HEK293 (cell line): ENCODE measurements at regions not wholly inside any gene's neighbourhood (a gene's known extent, or its start where the extent isn't known, plus 50 kb on each side); places are given as distances from the start of the nearest gene placed in this dataset.
A peak's percentile ranks its signal among the peaks of the same experiment; 100 is the strongest.

ENCODE experiments used
- CTCF ChIA-PET: fragments of 350-600 bp; formaldehyde crosslinking; extraction: SDS; loops from one replicate; lab custom pipeline; 2021; ENCODE audit warnings: antibody characterized with exemption; lab: Yijun Ruan, JAX
- POLR2A ChIA-PET: fragments of 300-600 bp; formaldehyde crosslinking; extraction: SDS; loops from one replicate; lab custom pipeline; 2020; ENCODE audit warnings: antibody characterized with exemption, inconsistent platforms; lab: Yijun Ruan, JAX
- H3K27ac ChIP-seq: fragments of 200-500 bp; sonication (Bioruptor generic); 2 replicates; pipeline ENCODE4 v1.5.1; 2014; ENCODE audit warnings: low read depth, low read length, control low read depth, inconsistent platforms; ENCODE audit errors: extremely low read depth
- H3K36me3 ChIP-seq, 2 experiments: fragments of 200-500 bp in 1 of 2; sonication (Bioruptor generic) in 1 of 2; 1 replicate in 1 of 2; 2 replicates in 1 of 2; pipeline ENCODE4 v1.5.1; 2014 to 2017; ENCODE audit warnings: inconsistent platforms in 2 of 2, low read length in 2 of 2; ENCODE audit not compliant: control insufficient read depth in 2 of 2, insufficient read depth in 1 of 2
- H3K4me1 ChIP-seq: fragments of 200-500 bp; sonication (Bioruptor generic); 2 replicates; pipeline ENCODE4 v1.5.1; 2014; ENCODE audit warnings: mild to moderate bottlenecking, low read length, inconsistent platforms; ENCODE audit not compliant: control insufficient read depth, insufficient read depth
- H3K4me3 ChIP-seq: 2 replicates; pipeline ENCODE4 v1.5.1; 2011; ENCODE audit warnings: low read depth, mild to moderate bottlenecking, control low read depth, low read length, moderate library complexity
- H3K9me3 ChIP-seq: fragments of 200-500 bp; sonication (Bioruptor generic); 2 replicates; pipeline ENCODE4 v1.5.1; 2014; ENCODE audit warnings: low read depth, low read length, inconsistent platforms; ENCODE audit not compliant: control insufficient read depth, insufficient read depth
- FEZF1 ChIP-seq: fragments of 450-650 bp; formaldehyde crosslinking; IDR thresholded peaks from 2 replicates; pipeline ENCODE4 v1.5.1; 2016; ENCODE audit warnings: missing biosample characterization, missing genetic modification characterization
- GLIS1 ChIP-seq: fragments of 450-650 bp; formaldehyde crosslinking; IDR thresholded peaks from 2 replicates; pipeline ENCODE4 v1.5.1; 2016; ENCODE audit warnings: missing biosample characterization, missing genetic modification characterization
- PRDM10 ChIP-seq: fragments of 450-650 bp; formaldehyde crosslinking; IDR thresholded peaks from 2 replicates; pipeline ENCODE4 v1.5.1; 2016; ENCODE audit warnings: missing biosample characterization, missing genetic modification characterization
- PRDM4 ChIP-seq: fragments of 450-650 bp; formaldehyde crosslinking; IDR thresholded peaks from 2 replicates; pipeline ENCODE4 v1.5.1; 2017; ENCODE audit warnings: missing biosample characterization, missing genetic modification characterization
- SETDB1 ChIP-seq: IDR thresholded peaks from one replicate; pipeline ENCODE4 v1.6.1; 2017; ENCODE audit warnings: mild to moderate bottlenecking, low read length, moderate library complexity, mixed read lengths; ENCODE audit not compliant: insufficient read length
- ZBTB48 ChIP-seq: fragments of 450-650 bp; formaldehyde crosslinking; IDR thresholded peaks from 2 replicates; pipeline ENCODE4 v1.5.1; 2016; ENCODE audit warnings: missing biosample characterization, missing genetic modification characterization
- ZIC2 ChIP-seq: fragments of 450-650 bp; formaldehyde crosslinking; IDR thresholded peaks from 2 replicates; pipeline ENCODE4 v1.5.1; 2016; ENCODE audit warnings: missing biosample characterization, missing genetic modification characterization
- ZNF146 ChIP-seq: fragments of 450-650 bp; formaldehyde crosslinking; IDR thresholded peaks from 2 replicates; pipeline ENCODE4 v1.5.1; 2016; ENCODE audit warnings: missing biosample characterization, missing genetic modification characterization
- ZNF169 ChIP-seq: fragments of 450-650 bp; formaldehyde crosslinking; IDR thresholded peaks from 2 replicates; pipeline ENCODE4 v1.5.1; 2016; ENCODE audit warnings: missing biosample characterization, missing genetic modification characterization
- ZNF2 ChIP-seq: fragments of 450-650 bp; formaldehyde crosslinking; IDR thresholded peaks from 2 replicates; pipeline ENCODE4 v1.5.1; 2016; ENCODE audit warnings: missing biosample characterization, missing genetic modification characterization
- ZNF394 ChIP-seq: fragments of 450-650 bp; formaldehyde crosslinking; IDR thresholded peaks from 2 replicates; pipeline ENCODE4 v1.5.1; 2016; ENCODE audit warnings: missing biosample characterization, missing genetic modification characterization, mild to moderate bottlenecking, moderate library complexity, borderline replicate concordance
- ZNF501 ChIP-seq: fragments of 450-650 bp; formaldehyde crosslinking; IDR thresholded peaks from 2 replicates; pipeline ENCODE4 v1.5.1; 2016; ENCODE audit warnings: missing biosample characterization, missing genetic modification characterization
- ZNF658 ChIP-seq: fragments of 450-650 bp; formaldehyde crosslinking; IDR thresholded peaks from 2 replicates; pipeline ENCODE4; 2016; ENCODE audit warnings: missing biosample characterization, missing genetic modification characterization
- ZNF664 ChIP-seq: fragments of 450-650 bp; formaldehyde crosslinking; IDR thresholded peaks from 2 replicates; pipeline ENCODE4 v1.5.1; 2016; ENCODE audit warnings: missing biosample characterization, missing genetic modification characterization
- TF ChIP-seq, protein P1 (sequence below): fragments of 450-650 bp; formaldehyde crosslinking; conservative IDR thresholded peaks from 2 replicates; pipeline ENCODE4 v1.5.1; 2016; ENCODE audit warnings: low read depth, missing biosample characterization, missing genetic modification characterization

DNA sequence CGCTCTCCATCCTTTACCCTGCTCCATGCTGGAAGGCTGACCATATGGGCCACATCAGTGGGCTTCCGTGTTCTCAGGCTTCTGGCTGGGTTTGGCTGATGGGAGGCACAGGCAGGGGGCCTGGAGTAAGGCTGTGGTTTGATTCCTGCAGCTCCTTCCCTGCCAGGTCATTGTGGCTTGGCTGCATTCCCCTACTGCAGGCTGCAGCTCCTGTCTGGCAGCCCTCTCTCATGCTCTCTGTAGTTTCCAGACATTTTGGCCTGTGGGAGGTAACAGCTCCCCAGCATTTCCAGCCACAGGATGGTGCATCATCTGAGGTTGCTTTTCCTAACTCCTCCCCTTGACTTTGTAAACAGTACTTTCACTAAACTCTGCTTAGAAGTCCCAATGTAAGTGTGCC, 102.0 kb upstream of the PTPN3 start:
- CTCF ChIA-PET = interaction anchor here (1.0 kb wide), 2 partner anchors 23 to 217 kb away, joined by 3 to 4 read pairs; no protein-coding TSS in a partner anchor

DNA sequence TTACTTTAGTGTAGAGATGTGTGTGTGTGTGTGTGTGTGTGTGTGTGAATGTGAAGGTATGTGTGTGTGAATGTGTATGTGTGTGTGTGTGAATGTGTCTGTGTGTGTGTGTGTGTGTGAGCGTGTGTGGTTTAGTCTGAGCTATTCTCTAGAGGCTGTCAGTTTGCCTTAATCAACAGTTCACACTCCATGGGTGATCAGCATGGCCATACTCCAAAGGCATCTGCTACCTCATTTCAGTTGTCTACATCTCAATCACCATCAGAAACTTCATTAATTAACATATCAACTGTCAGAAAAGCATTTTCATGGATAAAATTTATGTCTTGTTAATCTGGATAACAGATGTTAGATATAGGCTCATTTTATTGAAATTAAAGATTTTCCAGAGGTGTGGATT, 103.1 kb upstream of the PTPN3 start:
- no peak overlapping the region for H3K27ac ChIP-seq
- CTCF ChIA-PET = no interaction called here
- TF ChIP-seq ZNF2 (tag by site-specific recombination) = no peak
- no peak for TF ChIP-seq ZNF501 (tag by site-specific recombination)
- TF ChIP-seq ZNF664 (tag by site-specific recombination) = no peak
- TF ChIP-seq PRDM10 (tag by site-specific recombination) = no peak
- TF ChIP-seq ZNF169 (tag by site-specific recombination) = no peak
- no peak for TF ChIP-seq PRDM4 (tag by site-specific recombination)
- no peak for TF ChIP-seq ZNF394
- TF ChIP-seq SETDB1 = no peak
- TF ChIP-seq FEZF1 (tag by site-specific recombination) = no peak
- no peak for TF ChIP-seq ZNF146 (tag by site-specific recombination)
- TF ChIP-seq ZNF658 (tag by site-specific recombination) = no peak
- TF ChIP-seq, all 188 proteins: peak for 0
- POLR2A ChIA-PET = no interaction called here
- no peaks in the 10 kb centered on the region for H3K9me3 ChIP-seq
- H3K36me3 ChIP-seq = no peaks in the 10 kb centered on the region
- H3K4me1 ChIP-seq = no peaks in the 10 kb centered on the region
- no peak overlapping the region for H3K4me3 ChIP-seq

More for the DNA sequence above, 102.0 kb upstream of the PTPN3 start:
- POLR2A ChIA-PET = interaction anchor here (0.5 kb wide), 1 partner anchor 78 kb away, joined by 3 read pairs; no protein-coding TSS in a partner anchor
- Histone ChIP-seq H3K36me3 (no peaks in the 10 kb centered on the region), H3K9me3 (no peaks in the 10 kb centered on the region), H3K4me3 (no peak overlapping the region), H3K27ac (no peak overlapping the region), H3K4me1 (no peaks in the 10 kb centered on the region)
- TF ChIP-seq ZBTB48 (tag by site-specific recombination) = no peak
- TF ChIP-seq, protein P1, sequence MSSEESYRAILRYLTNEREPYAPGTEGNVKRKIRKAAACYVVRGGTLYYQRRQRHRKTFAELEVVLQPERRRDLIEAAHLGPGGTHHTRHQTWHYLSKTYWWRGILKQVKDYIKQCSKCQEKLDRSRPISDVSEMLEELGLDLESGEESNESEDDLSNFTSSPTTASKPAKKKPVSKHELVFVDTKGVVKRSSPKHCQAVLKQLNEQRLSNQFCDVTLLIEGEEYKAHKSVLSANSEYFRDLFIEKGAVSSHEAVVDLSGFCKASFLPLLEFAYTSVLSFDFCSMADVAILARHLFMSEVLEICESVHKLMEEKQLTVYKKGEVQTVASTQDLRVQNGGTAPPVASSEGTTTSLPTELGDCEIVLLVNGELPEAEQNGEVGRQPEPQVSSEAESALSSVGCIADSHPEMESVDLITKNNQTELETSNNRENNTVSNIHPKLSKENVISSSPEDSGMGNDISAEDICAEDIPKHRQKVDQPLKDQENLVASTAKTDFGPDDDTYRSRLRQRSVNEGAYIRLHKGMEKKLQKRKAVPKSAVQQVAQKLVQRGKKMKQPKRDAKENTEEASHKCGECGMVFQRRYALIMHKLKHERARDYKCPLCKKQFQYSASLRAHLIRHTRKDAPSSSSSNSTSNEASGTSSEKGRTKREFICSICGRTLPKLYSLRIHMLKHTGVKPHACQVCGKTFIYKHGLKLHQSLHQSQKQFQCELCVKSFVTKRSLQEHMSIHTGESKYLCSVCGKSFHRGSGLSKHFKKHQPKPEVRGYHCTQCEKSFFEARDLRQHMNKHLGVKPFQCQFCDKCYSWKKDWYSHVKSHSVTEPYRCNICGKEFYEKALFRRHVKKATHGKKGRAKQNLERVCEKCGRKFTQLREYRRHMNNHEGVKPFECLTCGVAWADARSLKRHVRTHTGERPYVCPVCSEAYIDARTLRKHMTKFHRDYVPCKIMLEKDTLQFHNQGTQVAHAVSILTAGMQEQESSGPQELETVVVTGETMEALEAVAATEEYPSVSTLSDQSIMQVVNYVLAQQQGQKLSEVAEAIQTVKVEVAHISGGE (tag by site-specific recombination) = no peak
- TF ChIP-seq ZIC2 (tag by site-specific recombination) = peak; percentile 43
- peak; percentile 19; the same call in 1 of the 2 replicates for TF ChIP-seq GLIS1 (tag by site-specific recombination)
